NB4 (cell line): ENCODE measurements at regions not wholly inside any gene's neighbourhood (a gene's known extent, or its start where the extent isn't known, plus 50 kb on each side); places are given as distances from the start of the nearest gene placed in this dataset.

Experiments used
- CTCF ChIP-seq: IDR thresholded peaks from one replicate; pipeline ENCODE4 v1.5.1; 2012; ENCODE audit warnings: low read depth, low read length
- MYC ChIP-seq: IDR thresholded peaks from 2 replicates; pipeline ENCODE4 v1.6.1; 2011; ENCODE audit warnings: low read depth, low read length
- POLR2A ChIP-seq: IDR thresholded peaks from 2 replicates; pipeline ENCODE4 v1.6.1; 2011; ENCODE audit warnings: mild to moderate bottlenecking; ENCODE audit not compliant: insufficient read length; ENCODE audit errors: extremely low read depth
- TF ChIP-seq, protein P1 (sequence below): IDR thresholded peaks from 2 replicates; pipeline ENCODE4 v1.6.1; 2011; ENCODE audit warnings: low read depth, low read length

- TF ChIP-seq MYC (no peak), CTCF (no peak), POLR2A (no peak)
- TF ChIP-seq, protein P1, sequence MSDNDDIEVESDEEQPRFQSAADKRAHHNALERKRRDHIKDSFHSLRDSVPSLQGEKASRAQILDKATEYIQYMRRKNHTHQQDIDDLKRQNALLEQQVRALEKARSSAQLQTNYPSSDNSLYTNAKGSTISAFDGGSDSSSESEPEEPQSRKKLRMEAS = no peak
Observed at GRCh38 chr12:84537666-84538065, 374.9 kb downstream of the SLC6A15 start.
